ENCODE measurements at regions not wholly inside any gene's neighbourhood (a gene's known extent, or its start where the extent isn't known, plus 50 kb on each side); places are given as distances from the start of the nearest gene placed in this dataset.

DNA sequence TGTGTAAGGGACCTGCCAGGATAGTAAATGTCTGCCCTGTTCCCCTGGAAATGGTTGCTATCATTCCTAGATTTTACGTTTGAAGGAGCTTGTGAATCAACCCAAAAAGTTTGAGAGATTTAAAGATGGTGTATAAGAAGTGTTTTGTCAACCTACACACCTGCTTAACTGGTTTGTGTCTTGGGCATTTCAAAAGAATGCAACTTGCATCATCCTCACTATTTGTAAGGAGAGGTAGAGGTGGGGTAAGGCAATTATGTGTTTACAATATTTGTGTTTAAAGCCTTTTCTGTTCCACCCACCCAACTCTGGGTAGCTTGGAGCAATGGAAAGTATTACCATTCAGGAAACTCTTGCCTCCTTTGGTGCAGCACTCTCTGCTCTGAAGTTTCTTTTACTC is 314.2 kb upstream of the RARB start:
- H3K4me1 ChIP-seq: peaks cover 0 to 37% (median 26%) of the 10 kb centered on the region in 4 donors
- no peaks in the 10 kb centered on the region for H3K27me3 ChIP-seq
- H3K9me3 ChIP-seq: no peaks in the 10 kb centered on the region
- intact Hi-C loops (cut with DNase I): no loop called here
- H3K27ac ChIP-seq (replicated peaks in 1 of 4): peak overlapping the region; percentile 22 to 48 (median 29)
- 30% methylated on average over 1 of the region's 1 CpG for WGBS
- no peaks in the 10 kb centered on the region for H3K36me3 ChIP-seq
- no peak for DNase-seq (ENCODE audit: extremely low spot score)
- no peak overlapping the region for H3K4me3 ChIP-seq
- TF ChIP-seq POLR2AphosphoS5 (IDR thresholded peaks at IDR 0.05) (no peak), EP300 (IDR thresholded peaks at IDR 0.05) (no peak), POLR2A (IDR thresholded peaks at IDR 0.05; ENCODE audit: low read depth) (no peak)
- TF ChIP-seq, protein P1, sequence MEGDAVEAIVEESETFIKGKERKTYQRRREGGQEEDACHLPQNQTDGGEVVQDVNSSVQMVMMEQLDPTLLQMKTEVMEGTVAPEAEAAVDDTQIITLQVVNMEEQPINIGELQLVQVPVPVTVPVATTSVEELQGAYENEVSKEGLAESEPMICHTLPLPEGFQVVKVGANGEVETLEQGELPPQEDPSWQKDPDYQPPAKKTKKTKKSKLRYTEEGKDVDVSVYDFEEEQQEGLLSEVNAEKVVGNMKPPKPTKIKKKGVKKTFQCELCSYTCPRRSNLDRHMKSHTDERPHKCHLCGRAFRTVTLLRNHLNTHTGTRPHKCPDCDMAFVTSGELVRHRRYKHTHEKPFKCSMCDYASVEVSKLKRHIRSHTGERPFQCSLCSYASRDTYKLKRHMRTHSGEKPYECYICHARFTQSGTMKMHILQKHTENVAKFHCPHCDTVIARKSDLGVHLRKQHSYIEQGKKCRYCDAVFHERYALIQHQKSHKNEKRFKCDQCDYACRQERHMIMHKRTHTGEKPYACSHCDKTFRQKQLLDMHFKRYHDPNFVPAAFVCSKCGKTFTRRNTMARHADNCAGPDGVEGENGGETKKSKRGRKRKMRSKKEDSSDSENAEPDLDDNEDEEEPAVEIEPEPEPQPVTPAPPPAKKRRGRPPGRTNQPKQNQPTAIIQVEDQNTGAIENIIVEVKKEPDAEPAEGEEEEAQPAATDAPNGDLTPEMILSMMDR (IDR thresholded peaks at IDR 0.05): no peak

DNA sequence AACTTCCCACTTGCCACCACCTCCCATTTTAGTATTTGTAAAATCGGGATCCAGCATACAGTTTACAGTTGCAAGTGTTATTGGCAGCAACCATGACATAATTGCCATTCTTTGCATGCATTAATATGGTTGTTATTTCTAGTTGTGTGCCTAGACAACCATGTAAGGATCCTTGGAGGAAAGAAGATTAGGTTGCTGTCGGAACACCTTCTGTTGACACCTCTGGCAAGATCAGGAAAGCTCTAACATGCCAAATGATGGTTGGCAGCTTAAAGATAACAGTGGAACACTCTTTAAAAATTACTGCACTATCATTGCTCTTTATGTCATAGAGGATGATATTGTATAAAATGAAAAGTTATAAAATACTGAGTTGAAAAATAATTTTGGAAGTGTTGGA is 313.5 kb upstream of the RARB start:
- TF ChIP-seq POLR2AphosphoS5 (IDR thresholded peaks at IDR 0.05) (peak in 1 of 2 donors; percentile 21), POLR2A (IDR thresholded peaks at IDR 0.05; ENCODE audit: low read depth) (no peak)
- no peaks in the 10 kb centered on the region for H3K27me3 ChIP-seq
- no peaks in the 10 kb centered on the region for H3K9me3 ChIP-seq
- no peak overlapping the region for H3K4me3 ChIP-seq
- 39% methylated on average over 2 of the region's 2 CpGs for WGBS
- peak overlapping the region in 2 of 4 donors; percentile 26 to 32 for H3K27ac ChIP-seq (replicated peaks in 1 of 4)
- DNase-seq (ENCODE audit: extremely low spot score): no peak
- intact Hi-C loops (cut with DNase I): no loop called here
- H3K4me1 ChIP-seq: peaks cover 0 to 37% (median 24%) of the 10 kb centered on the region in 4 donors
- no peaks in the 10 kb centered on the region for H3K36me3 ChIP-seq

DNA sequence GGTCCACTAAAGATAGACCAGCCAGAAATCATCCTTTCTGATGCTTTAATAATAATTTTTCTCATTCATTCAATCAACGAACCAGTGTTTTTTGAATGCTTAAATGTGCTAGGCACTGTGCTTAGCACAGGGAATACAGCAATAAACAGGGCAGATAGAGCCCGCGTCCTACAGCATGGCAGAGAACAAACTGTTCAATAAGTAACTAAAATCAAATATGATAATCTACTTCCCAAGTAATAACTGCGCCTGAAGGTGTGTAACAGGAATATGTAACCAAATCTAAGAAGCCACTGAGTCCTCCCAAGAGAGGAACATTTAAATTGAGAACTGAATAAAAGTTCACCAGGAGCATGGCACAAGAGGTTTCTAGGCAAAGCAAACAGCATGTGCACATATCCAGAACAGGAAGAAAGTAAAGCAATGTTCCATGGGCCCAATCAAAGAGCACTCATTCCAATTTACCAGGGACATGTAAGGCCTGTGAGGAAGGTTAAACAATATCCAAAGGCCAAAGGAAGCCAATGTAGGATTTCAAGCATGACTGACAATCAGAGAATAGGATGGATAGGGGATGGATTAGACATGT is 311.0 kb upstream of the RARB start:
- intact Hi-C loops (cut with DNase I): no loop called here
- no peak for DNase-seq (ENCODE audit: extremely low spot score)
- no peaks in the 10 kb centered on the region for H3K9me3 ChIP-seq
- WGBS: 95% methylated on average over 4 of the region's 4 CpGs
- no peak overlapping the region for H3K27ac ChIP-seq (replicated peaks in 1 of 4)
- peaks cover 0 to 31% (median 21%) of the 10 kb centered on the region in 4 donors for H3K4me1 ChIP-seq
- no peaks in the 10 kb centered on the region for H3K36me3 ChIP-seq
- H3K27me3 ChIP-seq: no peaks in the 10 kb centered on the region
- TF ChIP-seq POLR2AphosphoS5 (IDR thresholded peaks at IDR 0.05): no peak
- no peak for TF ChIP-seq EP300 (IDR thresholded peaks at IDR 0.05)
- no peak for TF ChIP-seq POLR2A (IDR thresholded peaks at IDR 0.05; ENCODE audit: low read depth)
- TF ChIP-seq, protein P1 (IDR thresholded peaks at IDR 0.05): no peak
- no peak overlapping the region for H3K4me3 ChIP-seq

DNA sequence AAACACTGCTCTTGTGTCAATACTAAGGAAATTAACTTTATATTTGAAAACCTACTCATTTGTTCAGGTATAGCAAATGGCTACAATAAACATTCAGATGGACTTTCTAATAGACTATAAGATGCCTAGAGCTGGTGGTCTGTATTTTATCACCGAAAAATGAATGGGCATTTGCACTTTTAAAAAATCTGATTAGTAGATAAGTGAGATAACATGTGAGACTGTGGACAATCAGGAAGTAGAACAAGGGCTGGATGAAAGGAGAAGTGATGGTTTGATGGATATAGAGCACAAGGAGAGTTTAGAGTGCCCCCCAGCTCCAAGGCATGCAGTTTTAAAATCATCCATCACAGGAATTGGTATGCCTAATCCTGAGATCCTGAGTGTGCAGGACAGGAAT is 308.4 kb upstream of the RARB start:
- Histone ChIP-seq H3K27ac (replicated peaks in 1 of 4) (no peak overlapping the region), H3K36me3 (no peaks in the 10 kb centered on the region), H3K9me3 (no peaks in the 10 kb centered on the region), H3K4me1 (peaks cover 0 to 12% (median 6%) of the 10 kb centered on the region in 4 donors), H3K27me3 (no peaks in the 10 kb centered on the region), H3K4me3 (no peak overlapping the region)
- TF ChIP-seq, protein P1 (IDR thresholded peaks at IDR 0.05): no peak
- TF ChIP-seq POLR2A (IDR thresholded peaks at IDR 0.05; ENCODE audit: low read depth) (no peak), EP300 (IDR thresholded peaks at IDR 0.05) (no peak), POLR2AphosphoS5 (IDR thresholded peaks at IDR 0.05) (no peak)
- DNase-seq (ENCODE audit: extremely low spot score): no peak
- intact Hi-C loops (cut with DNase I): no loop called here
- 91% methylated on average over 1 of the region's 1 CpG for WGBS

DNA sequence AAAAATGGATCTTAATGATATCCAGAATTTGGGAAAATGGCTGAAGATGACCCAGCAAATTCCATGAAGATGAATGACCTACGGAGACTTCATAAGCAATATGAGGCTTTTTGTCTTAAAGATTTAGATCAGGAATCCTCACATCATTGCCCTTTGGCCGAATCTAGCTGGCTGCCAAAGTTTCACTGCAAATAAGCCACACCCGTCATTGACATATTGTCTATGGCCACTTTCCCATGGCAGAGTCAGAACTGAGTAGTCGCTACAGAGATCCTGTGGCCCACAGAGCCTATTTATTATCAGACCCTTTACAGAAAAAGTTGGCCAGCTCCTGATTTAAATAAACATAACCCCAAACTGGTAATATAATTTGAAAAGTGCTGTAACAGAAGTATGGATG is 307.4 kb upstream of the RARB start:
- no peaks in the 10 kb centered on the region for H3K36me3 ChIP-seq
- intact Hi-C loops (cut with DNase I): no loop called here
- no peak for DNase-seq (ENCODE audit: extremely low spot score)
- peaks cover 0 to 8% (median 3%) of the 10 kb centered on the region in 4 donors for H3K4me1 ChIP-seq
- TF ChIP-seq EP300 (IDR thresholded peaks at IDR 0.05) (no peak), POLR2A (IDR thresholded peaks at IDR 0.05; ENCODE audit: low read depth) (no peak), POLR2AphosphoS5 (IDR thresholded peaks at IDR 0.05) (no peak)
- TF ChIP-seq, protein P1 (IDR thresholded peaks at IDR 0.05): no peak
- H3K27me3 ChIP-seq: no peaks in the 10 kb centered on the region
- no peaks in the 10 kb centered on the region for H3K9me3 ChIP-seq
- no peak overlapping the region for H3K4me3 ChIP-seq
- H3K27ac ChIP-seq (replicated peaks in 1 of 4): no peak overlapping the region
- WGBS: 72% methylated on average over 4 of the region's 4 CpGs

Measured in esophagus muscularis mucosa (tissue), 4 donors.